ENCODE measurements at regions not wholly inside any gene's neighbourhood (a gene's known extent, or its start where the extent isn't known, plus 50 kb on each side); places are given as distances from the start of the nearest gene placed in this dataset.

DNA sequence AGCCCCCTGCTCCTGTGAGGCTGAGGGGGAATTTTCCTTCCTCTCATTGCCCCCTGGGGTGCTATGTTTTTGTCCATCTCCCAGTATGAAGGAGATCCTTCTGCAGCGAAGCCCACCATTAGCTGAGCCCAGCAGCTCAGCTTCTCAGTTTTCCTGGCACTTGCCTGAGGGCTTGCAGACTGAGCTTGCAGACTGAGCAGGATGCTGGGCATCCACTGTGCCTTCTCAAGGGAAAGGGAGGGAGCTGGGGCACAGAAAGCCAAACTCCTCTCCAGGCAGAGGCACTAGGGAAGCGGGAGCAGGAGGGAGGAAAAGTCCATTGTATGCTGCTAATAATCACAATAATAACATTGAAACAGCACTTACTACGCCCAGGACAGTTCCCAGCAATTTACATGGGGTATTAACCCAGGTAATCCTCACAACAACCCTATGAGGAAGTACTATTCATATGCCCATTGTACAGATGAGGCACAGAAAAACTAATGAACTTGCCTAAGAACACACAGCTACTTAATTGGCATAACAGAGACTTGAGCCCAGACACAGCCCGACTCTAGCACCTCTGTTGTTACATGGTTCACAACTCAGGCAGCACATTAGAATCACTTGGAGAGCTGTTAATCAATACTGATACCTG is 86.9 kb upstream of the SSBP2 start:
- TF ChIP-seq RAD21 (IDR thresholded peaks at IDR 0.05; ENCODE audit: insufficient read depth, low read depth, low read length): no peak
- TF ChIP-seq, protein P1, sequence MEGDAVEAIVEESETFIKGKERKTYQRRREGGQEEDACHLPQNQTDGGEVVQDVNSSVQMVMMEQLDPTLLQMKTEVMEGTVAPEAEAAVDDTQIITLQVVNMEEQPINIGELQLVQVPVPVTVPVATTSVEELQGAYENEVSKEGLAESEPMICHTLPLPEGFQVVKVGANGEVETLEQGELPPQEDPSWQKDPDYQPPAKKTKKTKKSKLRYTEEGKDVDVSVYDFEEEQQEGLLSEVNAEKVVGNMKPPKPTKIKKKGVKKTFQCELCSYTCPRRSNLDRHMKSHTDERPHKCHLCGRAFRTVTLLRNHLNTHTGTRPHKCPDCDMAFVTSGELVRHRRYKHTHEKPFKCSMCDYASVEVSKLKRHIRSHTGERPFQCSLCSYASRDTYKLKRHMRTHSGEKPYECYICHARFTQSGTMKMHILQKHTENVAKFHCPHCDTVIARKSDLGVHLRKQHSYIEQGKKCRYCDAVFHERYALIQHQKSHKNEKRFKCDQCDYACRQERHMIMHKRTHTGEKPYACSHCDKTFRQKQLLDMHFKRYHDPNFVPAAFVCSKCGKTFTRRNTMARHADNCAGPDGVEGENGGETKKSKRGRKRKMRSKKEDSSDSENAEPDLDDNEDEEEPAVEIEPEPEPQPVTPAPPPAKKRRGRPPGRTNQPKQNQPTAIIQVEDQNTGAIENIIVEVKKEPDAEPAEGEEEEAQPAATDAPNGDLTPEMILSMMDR (IDR thresholded peaks at IDR 0.05 in 2 of 3, conservative IDR thresholded peaks at IDR 0.05 in 1 of 3; ENCODE audit: control insufficient read depth in 2 of 3, extremely low read depth in 1 of 3, insufficient read depth in 1 of 3, low read depth in 3 of 3, low read length in 3 of 3): no peak
- TF ChIP-seq, protein P2, sequence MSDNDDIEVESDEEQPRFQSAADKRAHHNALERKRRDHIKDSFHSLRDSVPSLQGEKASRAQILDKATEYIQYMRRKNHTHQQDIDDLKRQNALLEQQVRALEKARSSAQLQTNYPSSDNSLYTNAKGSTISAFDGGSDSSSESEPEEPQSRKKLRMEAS (IDR thresholded peaks at IDR 0.05; ENCODE audit: low read depth, low read length): no peak

Data from GM12878 (cell line).